ENCODE measurements at regions not wholly inside any gene's neighbourhood (a gene's known extent, or its start where the extent isn't known, plus 50 kb on each side); places are given as distances from the start of the nearest gene placed in this dataset.

- ChIA-PET POLR2A (no interaction called here), CTCF (no interaction called here)
- Mint-ChIP-seq H3K27ac (no peak overlapping the region), H3K4me3 (no peak overlapping the region), H3K27me3 (ENCODE audit: low read depth) (peaks cover 5% of the 10 kb centered on the region; the same call in 1 of the 2 replicates), H3K36me3 (no peaks in the 10 kb centered on the region), H3K4me1 (peaks cover 28% of the 10 kb centered on the region), H3K9me3 (no peaks in the 10 kb centered on the region)
- DNase-seq (ENCODE audit: low spot score): no peak
- TF ChIP-seq TCF7 (CRISPR knock-in tag; IDR thresholded peaks at IDR 0.05; ENCODE audit: low read depth): no peak
- TF ChIP-seq JAZF1 (CRISPR knock-in tag; IDR thresholded peaks at IDR 0.05): no peak
- TF ChIP-seq USF1 (CRISPR knock-in tag; IDR thresholded peaks at IDR 0.05): no peak
- TF ChIP-seq ESRRA (CRISPR knock-in tag; IDR thresholded peaks at IDR 0.05; ENCODE audit: borderline replicate concordance): no peak
- no peak for TF ChIP-seq NR2C2 (CRISPR knock-in tag; IDR thresholded peaks at IDR 0.05)
- TF ChIP-seq, protein P1, sequence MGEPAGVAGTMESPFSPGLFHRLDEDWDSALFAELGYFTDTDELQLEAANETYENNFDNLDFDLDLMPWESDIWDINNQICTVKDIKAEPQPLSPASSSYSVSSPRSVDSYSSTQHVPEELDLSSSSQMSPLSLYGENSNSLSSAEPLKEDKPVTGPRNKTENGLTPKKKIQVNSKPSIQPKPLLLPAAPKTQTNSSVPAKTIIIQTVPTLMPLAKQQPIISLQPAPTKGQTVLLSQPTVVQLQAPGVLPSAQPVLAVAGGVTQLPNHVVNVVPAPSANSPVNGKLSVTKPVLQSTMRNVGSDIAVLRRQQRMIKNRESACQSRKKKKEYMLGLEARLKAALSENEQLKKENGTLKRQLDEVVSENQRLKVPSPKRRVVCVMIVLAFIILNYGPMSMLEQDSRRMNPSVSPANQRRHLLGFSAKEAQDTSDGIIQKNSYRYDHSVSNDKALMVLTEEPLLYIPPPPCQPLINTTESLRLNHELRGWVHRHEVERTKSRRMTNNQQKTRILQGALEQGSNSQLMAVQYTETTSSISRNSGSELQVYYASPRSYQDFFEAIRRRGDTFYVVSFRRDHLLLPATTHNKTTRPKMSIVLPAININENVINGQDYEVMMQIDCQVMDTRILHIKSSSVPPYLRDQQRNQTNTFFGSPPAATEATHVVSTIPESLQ (CRISPR knock-in tag; IDR thresholded peaks at IDR 0.05): no peak
- TF ChIP-seq ZNF425 (CRISPR knock-in tag; conservative IDR thresholded peaks at IDR 0.05): no peak
- no peak for TF ChIP-seq OVOL2 (CRISPR knock-in tag; IDR thresholded peaks at IDR 0.05; ENCODE audit: borderline replicate concordance)
- TF ChIP-seq ZNF396 (CRISPR knock-in tag; IDR thresholded peaks at IDR 0.05; ENCODE audit: borderline replicate concordance): no peak
- no peak for TF ChIP-seq ZNF219 (CRISPR knock-in tag; IDR thresholded peaks at IDR 0.05; ENCODE audit: borderline replicate concordance)
- TF ChIP-seq, protein P2, sequence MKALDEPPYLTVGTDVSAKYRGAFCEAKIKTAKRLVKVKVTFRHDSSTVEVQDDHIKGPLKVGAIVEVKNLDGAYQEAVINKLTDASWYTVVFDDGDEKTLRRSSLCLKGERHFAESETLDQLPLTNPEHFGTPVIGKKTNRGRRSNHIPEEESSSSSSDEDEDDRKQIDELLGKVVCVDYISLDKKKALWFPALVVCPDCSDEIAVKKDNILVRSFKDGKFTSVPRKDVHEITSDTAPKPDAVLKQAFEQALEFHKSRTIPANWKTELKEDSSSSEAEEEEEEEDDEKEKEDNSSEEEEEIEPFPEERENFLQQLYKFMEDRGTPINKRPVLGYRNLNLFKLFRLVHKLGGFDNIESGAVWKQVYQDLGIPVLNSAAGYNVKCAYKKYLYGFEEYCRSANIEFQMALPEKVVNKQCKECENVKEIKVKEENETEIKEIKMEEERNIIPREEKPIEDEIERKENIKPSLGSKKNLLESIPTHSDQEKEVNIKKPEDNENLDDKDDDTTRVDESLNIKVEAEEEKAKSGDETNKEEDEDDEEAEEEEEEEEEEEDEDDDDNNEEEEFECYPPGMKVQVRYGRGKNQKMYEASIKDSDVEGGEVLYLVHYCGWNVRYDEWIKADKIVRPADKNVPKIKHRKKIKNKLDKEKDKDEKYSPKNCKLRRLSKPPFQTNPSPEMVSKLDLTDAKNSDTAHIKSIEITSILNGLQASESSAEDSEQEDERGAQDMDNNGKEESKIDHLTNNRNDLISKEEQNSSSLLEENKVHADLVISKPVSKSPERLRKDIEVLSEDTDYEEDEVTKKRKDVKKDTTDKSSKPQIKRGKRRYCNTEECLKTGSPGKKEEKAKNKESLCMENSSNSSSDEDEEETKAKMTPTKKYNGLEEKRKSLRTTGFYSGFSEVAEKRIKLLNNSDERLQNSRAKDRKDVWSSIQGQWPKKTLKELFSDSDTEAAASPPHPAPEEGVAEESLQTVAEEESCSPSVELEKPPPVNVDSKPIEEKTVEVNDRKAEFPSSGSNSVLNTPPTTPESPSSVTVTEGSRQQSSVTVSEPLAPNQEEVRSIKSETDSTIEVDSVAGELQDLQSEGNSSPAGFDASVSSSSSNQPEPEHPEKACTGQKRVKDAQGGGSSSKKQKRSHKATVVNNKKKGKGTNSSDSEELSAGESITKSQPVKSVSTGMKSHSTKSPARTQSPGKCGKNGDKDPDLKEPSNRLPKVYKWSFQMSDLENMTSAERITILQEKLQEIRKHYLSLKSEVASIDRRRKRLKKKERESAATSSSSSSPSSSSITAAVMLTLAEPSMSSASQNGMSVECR (CRISPR knock-in tag; IDR thresholded peaks at IDR 0.05; ENCODE audit: borderline replicate concordance): no peak
- TF ChIP-seq, protein P3, sequence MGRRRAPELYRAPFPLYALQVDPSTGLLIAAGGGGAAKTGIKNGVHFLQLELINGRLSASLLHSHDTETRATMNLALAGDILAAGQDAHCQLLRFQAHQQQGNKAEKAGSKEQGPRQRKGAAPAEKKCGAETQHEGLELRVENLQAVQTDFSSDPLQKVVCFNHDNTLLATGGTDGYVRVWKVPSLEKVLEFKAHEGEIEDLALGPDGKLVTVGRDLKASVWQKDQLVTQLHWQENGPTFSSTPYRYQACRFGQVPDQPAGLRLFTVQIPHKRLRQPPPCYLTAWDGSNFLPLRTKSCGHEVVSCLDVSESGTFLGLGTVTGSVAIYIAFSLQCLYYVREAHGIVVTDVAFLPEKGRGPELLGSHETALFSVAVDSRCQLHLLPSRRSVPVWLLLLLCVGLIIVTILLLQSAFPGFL (CRISPR knock-in tag; IDR thresholded peaks at IDR 0.05; ENCODE audit: borderline replicate concordance): no peak
- no peak for TF ChIP-seq USF2 (CRISPR knock-in tag; IDR thresholded peaks at IDR 0.05)
- TF ChIP-seq GRHL2 (CRISPR knock-in tag; IDR thresholded peaks at IDR 0.05; ENCODE audit: insufficient replicate concordance, severe bottlenecking): no peak
- TF ChIP-seq, protein P4, sequence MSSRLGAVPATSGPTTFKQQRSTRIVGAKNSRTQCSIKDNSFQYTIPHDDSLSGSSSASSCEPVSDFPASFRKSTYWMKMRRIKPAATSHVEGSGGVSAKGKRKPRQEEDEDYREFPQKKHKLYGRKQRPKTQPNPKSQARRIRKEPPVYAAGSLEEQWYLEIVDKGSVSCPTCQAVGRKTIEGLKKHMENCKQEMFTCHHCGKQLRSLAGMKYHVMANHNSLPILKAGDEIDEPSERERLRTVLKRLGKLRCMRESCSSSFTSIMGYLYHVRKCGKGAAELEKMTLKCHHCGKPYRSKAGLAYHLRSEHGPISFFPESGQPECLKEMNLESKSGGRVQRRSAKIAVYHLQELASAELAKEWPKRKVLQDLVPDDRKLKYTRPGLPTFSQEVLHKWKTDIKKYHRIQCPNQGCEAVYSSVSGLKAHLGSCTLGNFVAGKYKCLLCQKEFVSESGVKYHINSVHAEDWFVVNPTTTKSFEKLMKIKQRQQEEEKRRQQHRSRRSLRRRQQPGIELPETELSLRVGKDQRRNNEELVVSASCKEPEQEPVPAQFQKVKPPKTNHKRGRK (CRISPR knock-in tag; IDR thresholded peaks at IDR 0.05; ENCODE audit: borderline replicate concordance): no peak
- ATAC-seq: no peak
These were observed 532.6 kb upstream of the JARID2 start for GRCh38 chr6:14713008-14713960.
